ENCODE measurements at regions not wholly inside any gene's neighbourhood (a gene's known extent, or its start where the extent isn't known, plus 50 kb on each side); places are given as distances from the start of the nearest gene placed in this dataset.

GRCh38 chr6:82113231-82113630 lies 134.3 kb downstream of the IBTK start:
- ChIA-PET POLR2A (no interaction called here), CTCF (no interaction called here)
- intact Hi-C loops (cut with micrococcal nuclease; ENCODE audit: unreplicated experiment) = no loop called here
- H3K4me3 ChIP-seq (ENCODE audit: low read depth in 2 of 2, low read length in 2 of 2) = no peak overlapping the region
- no peaks in the 10 kb centered on the region for H3K36me3 ChIP-seq (ENCODE audit: control insufficient read depth, insufficient read depth, low read length)
- in situ Hi-C loops (cut with HindIII; ENCODE audit: low pct_unique_long_range_greater_than_20kb, low sequenced_read_pairs) = no loop called here
- no TSS peak for BruUV-seq (replicated peaks)
- TF ChIP-seq CTCF (IDR thresholded peaks at IDR 0.05) (no peak), SIN3A (IDR thresholded peaks at IDR 0.05; ENCODE audit: borderline replicate concordance, insufficient read depth, low read depth, low read length) (no peak), POLR2AphosphoS5 (IDR thresholded peaks at IDR 0.05; ENCODE audit: low read depth, low read length) (no peak), REST (IDR thresholded peaks at IDR 0.05; ENCODE audit: insufficient read depth in 1 of 2, low read depth in 2 of 2, low read length in 1 of 2) (no peak), TCF7L2 (IDR thresholded peaks at IDR 0.05; ENCODE audit: low read depth, low read length) (no peak)
- no peak overlapping the region for H3K27ac ChIP-seq (ENCODE audit: low read length)
- H3K27me3 ChIP-seq (ENCODE audit: control insufficient read depth, insufficient read depth, low read length) = no peaks in the 10 kb centered on the region
- ATAC-seq (no peak), DNase-seq (ENCODE audit: low read depth, low spot score) (no peak)
- no peaks in the 10 kb centered on the region for H3K4me1 ChIP-seq (ENCODE audit: control insufficient read depth, insufficient read depth, low read length)
- no peaks in the 10 kb centered on the region for H3K9me3 ChIP-seq (ENCODE audit: control insufficient read depth, insufficient read depth, low read depth, low read length)

GRCh38 chr6:82111818-82112217 lies 135.7 kb downstream of the IBTK start:
- Histone ChIP-seq H3K4me1 (ENCODE audit: control insufficient read depth, insufficient read depth, low read length) (no peaks in the 10 kb centered on the region), H3K9me3 (ENCODE audit: control insufficient read depth, insufficient read depth, low read depth, low read length) (no peaks in the 10 kb centered on the region), H3K27ac (ENCODE audit: low read length) (no peak overlapping the region), H3K36me3 (ENCODE audit: control insufficient read depth, insufficient read depth, low read length) (no peaks in the 10 kb centered on the region), H3K27me3 (ENCODE audit: control insufficient read depth, insufficient read depth, low read length) (no peaks in the 10 kb centered on the region), H3K4me3 (ENCODE audit: low read depth in 2 of 2, low read length in 2 of 2) (no peak overlapping the region)
- ChIA-PET CTCF (no interaction called here), POLR2A (no interaction called here)
- no TSS peak for BruUV-seq (replicated peaks)
- TF ChIP-seq CTCF (IDR thresholded peaks at IDR 0.05) = no peak
- no peak for TF ChIP-seq TCF7L2 (IDR thresholded peaks at IDR 0.05; ENCODE audit: low read depth, low read length)
- in situ Hi-C loops (cut with HindIII; ENCODE audit: low pct_unique_long_range_greater_than_20kb, low sequenced_read_pairs) (no loop called here), intact Hi-C loops (cut with micrococcal nuclease; ENCODE audit: unreplicated experiment) (no loop called here)
- ATAC-seq = no peak
- DNase-seq (ENCODE audit: low read depth, low spot score) = no peak

- intact Hi-C loops (cut with micrococcal nuclease; ENCODE audit: unreplicated experiment) (no loop called here), in situ Hi-C loops (cut with HindIII; ENCODE audit: low pct_unique_long_range_greater_than_20kb, low sequenced_read_pairs) (no loop called here)
- BruUV-seq (replicated peaks) = no TSS peak
- Histone ChIP-seq H3K36me3 (ENCODE audit: control insufficient read depth, insufficient read depth, low read length) (no peaks in the 10 kb centered on the region), H3K4me1 (ENCODE audit: control insufficient read depth, insufficient read depth, low read length) (no peaks in the 10 kb centered on the region), H3K9me3 (ENCODE audit: control insufficient read depth, insufficient read depth, low read depth, low read length) (no peaks in the 10 kb centered on the region), H3K27ac (ENCODE audit: low read length) (no peak overlapping the region), H3K27me3 (ENCODE audit: control insufficient read depth, insufficient read depth, low read length) (no peaks in the 10 kb centered on the region), H3K4me3 (ENCODE audit: low read depth in 2 of 2, low read length in 2 of 2) (no peak overlapping the region)
- ATAC-seq = no peak
- ChIA-PET POLR2A (no interaction called here), CTCF (no interaction called here)
- DNase-seq (ENCODE audit: low read depth, low spot score) = no peak
- TF ChIP-seq SIN3A (IDR thresholded peaks at IDR 0.05; ENCODE audit: borderline replicate concordance, insufficient read depth, low read depth, low read length) (no peak), TCF7L2 (IDR thresholded peaks at IDR 0.05; ENCODE audit: low read depth, low read length) (no peak), REST (IDR thresholded peaks at IDR 0.05; ENCODE audit: insufficient read depth in 1 of 2, low read depth in 2 of 2, low read length in 1 of 2) (no peak), POLR2AphosphoS5 (IDR thresholded peaks at IDR 0.05; ENCODE audit: low read depth, low read length) (no peak), CTCF (IDR thresholded peaks at IDR 0.05) (no peak)
These were observed 136.4 kb downstream of the IBTK start for GRCh38 chr6:82111114-82111513.

Measured in Panc1 (cell line).